KOPT-K1 (cell line): ENCODE measurements at regions not wholly inside any gene's neighbourhood (a gene's known extent, or its start where the extent isn't known, plus 50 kb on each side); places are given as distances from the start of the nearest gene placed in this dataset.
A peak's percentile ranks its signal among the peaks of the same experiment; 100 is the strongest.

ENCODE experiments used
- H3K27ac ChIP-seq: fragments of 200-600 bp; sonication (generic); 2 replicates; pipeline ENCODE4 v1.5.1; 2016; ENCODE audit warnings: antibody characterized with exemption, mild to moderate bottlenecking, low read depth, low read length; ENCODE audit not compliant: poor library complexity, severe bottlenecking
- H3K36me3 ChIP-seq: fragments of 200-600 bp; sonication (generic); 2 replicates; pipeline ENCODE4 v1.5.1; 2017; ENCODE audit warnings: antibody characterized with exemption, mild to moderate bottlenecking, low read length, moderate library complexity; ENCODE audit not compliant: insufficient read depth
- H3K9me3 ChIP-seq: fragments of 200-600 bp; sonication (generic); 2 replicates; pipeline ENCODE4 v1.5.1; 2017; ENCODE audit warnings: antibody characterized with exemption, low read length, mild to moderate bottlenecking; ENCODE audit not compliant: insufficient read depth, poor library complexity, severe bottlenecking

DNA sequence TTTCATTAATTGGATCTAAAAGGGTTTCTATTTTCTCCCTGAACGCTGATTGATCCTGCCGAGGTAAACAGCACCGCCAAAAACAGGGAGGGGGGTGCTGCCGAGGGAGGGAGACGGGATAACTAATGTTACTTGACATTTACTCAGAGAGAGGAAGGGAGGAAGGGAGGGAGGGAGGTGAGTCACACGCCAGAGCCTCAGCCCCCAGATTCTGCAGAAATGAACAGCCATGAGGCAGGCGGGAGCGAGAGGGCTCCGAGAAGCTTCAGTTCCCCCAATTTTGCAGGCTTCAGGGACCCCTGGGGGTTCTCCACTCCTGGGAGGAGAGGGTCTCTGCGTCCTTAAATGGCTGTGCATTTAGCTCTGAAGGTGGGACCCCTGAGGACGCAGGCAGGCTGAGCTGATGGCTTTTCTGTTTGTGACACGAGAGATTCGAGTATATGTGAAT is 59.1 kb upstream of the IER5L start:
- peak overlapping the region; percentile 62 for H3K27ac ChIP-seq
- H3K36me3 ChIP-seq: no peaks in the 10 kb centered on the region
- H3K9me3 ChIP-seq: peaks cover 7% of the 10 kb centered on the region

DNA sequence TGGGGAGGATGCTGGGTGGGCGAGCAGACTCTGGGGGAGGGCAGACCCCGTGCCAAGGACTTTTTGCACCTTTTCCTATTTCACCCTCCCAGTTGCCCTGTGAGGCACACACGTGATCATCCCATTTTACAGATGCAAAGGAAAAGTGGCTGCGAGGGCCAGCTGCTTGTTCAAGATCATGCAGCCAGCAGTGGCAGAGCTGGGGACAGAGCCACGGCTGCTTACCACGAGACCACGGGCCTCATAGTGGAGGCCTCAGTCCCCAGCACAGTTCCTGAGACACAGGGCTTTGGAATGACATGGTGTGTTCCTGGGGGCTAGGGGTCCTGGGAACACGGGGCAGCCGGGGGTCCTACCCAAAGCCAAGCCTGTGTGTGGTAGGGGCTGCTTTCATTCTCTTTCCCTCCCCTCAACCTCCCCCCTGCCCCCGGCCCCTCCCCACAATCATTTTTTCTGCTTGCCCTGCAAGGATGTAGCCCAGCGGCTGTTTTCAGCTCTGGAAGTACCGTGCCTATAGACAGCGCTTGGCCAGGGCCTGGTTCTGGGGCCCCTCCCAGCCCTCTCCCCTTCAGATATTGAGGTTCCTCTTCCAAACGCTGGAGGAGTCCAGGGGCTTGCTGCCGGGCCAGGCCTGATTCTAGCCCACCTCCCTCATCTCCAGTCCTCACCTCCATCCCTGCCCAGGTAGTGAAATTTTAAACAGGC is 58.5 kb upstream of the IER5L start:
- H3K9me3 ChIP-seq: peaks cover 7% of the 10 kb centered on the region
- no peaks in the 10 kb centered on the region for H3K36me3 ChIP-seq
- peak overlapping the region; percentile 62 for H3K27ac ChIP-seq

DNA sequence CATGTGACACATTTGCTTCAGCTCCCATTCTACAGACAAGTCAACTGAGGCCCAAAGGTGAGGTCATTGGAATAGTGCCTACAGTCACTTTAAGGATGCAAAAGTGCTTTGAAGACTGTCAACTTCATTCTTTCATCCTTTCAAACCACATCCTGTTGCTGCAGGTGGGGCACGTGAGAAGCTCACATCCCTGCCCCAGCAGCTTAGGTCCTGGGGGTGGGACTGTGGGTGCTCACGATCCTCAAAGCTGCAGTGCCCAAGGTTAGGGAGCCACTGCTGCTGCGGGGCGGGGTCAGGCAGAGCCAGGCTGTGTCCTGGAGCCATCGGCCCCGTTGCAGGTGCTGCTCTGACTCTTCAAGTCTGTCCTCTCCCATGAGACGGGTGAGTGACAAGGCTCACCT is 57.9 kb upstream of the IER5L start:
- peak overlapping the region; percentile 62 for H3K27ac ChIP-seq
- H3K9me3 ChIP-seq: peaks cover 7% of the 10 kb centered on the region
- H3K36me3 ChIP-seq: no peaks in the 10 kb centered on the region

DNA sequence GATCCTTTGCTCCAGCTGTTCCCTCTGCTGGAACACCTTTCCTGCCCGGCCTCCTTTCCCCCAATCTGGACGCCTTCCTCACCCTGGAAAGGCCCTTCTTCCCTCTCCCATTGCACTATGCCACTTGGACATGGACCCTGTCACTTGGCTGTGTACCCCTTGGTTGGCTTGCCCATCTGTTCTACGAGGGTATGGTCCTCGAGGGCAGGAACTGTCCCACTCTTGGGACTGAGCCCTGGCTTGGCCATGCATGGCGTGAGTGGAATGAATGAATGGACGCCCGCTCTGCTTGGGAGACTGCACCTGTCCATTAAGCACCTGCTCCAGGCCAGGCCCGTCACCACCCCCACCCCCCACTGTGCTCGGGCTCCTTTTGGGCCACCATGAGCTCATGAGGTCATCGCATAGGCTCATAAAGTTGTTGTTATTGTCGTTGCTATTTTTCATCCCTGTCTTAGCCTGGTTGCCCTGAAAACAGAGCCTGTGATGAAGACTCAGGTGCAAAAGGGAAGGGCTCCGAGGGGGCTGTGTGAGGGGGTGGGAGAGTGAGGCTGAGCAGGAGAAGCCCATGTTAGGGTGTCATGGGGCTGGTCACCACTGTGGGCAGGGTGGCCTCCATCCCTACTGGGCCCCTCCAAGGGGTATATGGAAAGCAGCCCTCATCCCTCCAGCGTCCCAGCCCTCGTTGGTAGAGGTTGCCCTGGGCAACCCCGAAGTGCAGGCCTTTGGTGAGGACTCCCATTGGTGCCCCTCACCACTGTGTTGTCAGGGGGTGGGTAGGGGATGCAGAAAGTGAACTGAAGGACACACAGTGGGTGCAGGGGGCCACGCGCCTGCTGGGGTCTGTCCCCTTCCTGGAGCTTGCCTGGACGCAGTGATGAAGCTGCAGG is 57.2 kb upstream of the IER5L start:
- H3K27ac ChIP-seq: peak overlapping the region; percentile 62
- peaks cover 7% of the 10 kb centered on the region for H3K9me3 ChIP-seq
- no peaks in the 10 kb centered on the region for H3K36me3 ChIP-seq

DNA sequence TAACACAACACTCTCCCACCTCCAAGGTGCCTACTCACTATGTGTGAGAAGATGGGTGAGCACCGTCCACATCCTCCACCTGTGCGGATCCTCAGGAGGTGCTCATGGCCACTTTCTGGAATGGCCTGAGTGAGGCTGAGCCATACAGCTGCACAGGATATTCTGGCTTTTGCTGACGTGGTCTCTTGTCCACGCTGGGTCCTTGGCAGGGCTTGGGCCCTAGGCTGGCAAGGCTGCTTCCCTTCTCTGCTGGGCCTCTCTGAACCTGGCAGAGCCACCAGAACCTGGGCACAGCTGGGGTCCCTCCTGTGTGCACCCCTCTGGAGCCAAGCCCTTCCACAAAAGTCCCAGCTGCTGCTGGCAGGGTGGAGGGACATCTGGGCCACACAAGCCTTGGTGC is 56.4 kb upstream of the IER5L start:
- Histone ChIP-seq H3K27ac (no peak overlapping the region), H3K36me3 (no peaks in the 10 kb centered on the region), H3K9me3 (peaks cover 7% of the 10 kb centered on the region)

DNA sequence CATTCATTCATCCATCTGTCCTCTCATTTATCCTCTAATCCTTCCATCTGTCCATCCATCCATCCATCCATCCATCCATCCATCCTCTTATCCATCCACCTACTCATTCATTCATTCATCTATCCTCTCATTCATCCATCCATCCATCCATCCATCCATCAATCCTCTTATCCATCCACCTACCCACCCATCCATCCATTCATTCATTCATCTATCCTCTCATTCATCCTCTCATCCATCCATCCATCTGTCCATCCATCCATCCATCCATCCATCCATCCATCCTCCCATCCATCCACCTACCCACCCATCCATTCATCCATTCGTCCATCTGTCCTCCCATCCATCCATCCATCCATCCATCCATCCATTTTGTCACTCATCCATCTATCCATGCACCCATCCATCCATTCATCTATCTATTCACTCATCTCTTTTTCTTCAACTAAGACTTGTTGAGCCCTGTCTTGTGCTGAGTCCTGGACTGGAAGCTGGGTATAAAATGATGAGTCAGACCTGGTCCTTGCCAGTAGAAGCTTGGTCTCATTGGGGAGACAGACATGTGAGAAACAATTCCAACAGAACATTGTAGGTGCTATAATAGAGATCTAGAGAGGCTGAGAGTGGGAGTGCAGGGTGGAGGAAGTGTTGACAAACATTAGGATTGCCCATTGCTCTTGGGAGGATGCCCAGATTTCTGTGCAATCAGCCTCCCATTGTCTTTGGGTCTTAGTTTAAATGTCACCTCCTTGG is 55.0 kb upstream of the IER5L start:
- no peaks in the 10 kb centered on the region for H3K36me3 ChIP-seq
- peaks cover 7% of the 10 kb centered on the region for H3K9me3 ChIP-seq
- no peak overlapping the region for H3K27ac ChIP-seq

DNA sequence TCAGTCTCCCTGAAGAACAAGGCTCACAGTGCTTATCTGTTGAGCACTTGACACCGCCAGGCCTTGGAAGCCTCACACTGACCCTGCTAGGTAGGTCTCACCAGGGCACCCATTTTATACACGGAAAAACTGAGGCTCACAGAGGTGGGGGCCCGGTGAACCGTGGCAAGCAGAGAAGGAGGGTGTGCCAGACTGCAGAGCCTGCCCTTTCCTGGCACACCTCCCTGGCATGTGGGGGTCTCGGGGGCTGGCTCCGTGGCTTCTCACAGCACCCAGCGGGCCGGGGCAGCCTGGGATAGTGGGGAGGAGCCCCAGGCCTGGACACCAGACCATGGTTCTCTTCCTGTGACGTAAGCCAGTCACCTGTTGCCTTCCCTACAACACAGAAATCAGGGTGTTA is 53.7 kb upstream of the IER5L start:
- Histone ChIP-seq H3K27ac (no peak overlapping the region), H3K36me3 (no peaks in the 10 kb centered on the region), H3K9me3 (peaks cover 7% of the 10 kb centered on the region)

DNA sequence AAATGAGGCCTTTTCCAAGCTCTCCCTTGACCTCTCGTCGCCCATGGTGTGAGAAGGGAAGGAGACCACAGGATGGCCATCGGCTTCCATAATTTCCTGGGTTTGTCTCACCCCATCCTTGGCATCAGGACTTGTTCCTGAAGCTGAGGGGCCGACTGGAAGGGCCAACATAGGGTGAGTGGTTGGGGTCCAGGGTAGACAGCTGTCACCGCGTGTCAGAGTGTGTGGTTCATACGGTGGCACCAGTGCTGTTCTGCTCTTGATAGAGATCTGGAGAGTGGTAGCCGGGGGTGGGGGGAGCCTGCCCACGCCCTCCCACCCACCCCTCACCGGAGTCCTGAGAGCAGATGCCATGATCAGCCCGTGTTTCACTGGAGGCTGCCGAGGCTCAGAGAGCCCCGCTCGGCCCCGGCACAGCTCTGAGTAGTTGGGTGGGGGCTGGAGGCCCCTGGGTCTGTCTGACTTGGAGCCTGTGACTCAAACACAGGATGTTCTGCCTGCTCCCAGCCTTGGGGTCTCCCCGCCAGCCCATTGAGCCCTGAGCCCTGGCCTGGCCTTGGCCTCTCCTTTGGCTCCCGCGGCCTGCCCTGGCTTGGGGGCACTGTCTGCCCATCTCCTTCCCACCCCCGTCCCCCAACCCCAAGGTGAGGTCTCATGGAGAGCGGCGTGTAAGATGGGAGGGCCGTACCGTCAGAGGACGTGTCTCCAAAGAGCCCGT is 53.1 kb upstream of the IER5L start:
- H3K9me3 ChIP-seq: peaks cover 7% of the 10 kb centered on the region
- no peak overlapping the region for H3K27ac ChIP-seq
- no peaks in the 10 kb centered on the region for H3K36me3 ChIP-seq

DNA sequence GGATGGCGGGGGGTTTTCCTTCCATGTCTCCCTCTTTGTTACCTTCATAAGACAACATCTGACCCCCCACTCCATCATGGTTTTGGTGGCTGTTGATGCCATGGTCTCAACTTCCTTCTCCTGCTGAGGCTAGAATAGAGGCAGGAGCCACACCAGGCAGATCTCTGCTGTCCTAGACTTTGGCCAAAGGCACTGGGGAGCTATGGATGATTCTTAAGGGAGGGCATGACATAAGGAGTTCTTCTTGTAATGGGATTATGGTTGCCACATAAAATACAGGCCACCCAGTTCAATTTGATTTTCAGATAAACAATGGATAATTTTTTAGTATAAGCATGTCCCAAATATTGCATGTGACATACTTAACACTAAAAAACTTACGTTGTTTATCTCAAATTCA is 52.2 kb upstream of the IER5L start:
- H3K9me3 ChIP-seq: peaks cover 7% of the 10 kb centered on the region
- H3K36me3 ChIP-seq: no peaks in the 10 kb centered on the region
- H3K27ac ChIP-seq: no peak overlapping the region
